ENCODE measurements at regions not wholly inside any gene's neighbourhood (a gene's known extent, or its start where the extent isn't known, plus 50 kb on each side); places are given as distances from the start of the nearest gene placed in this dataset.
A peak's percentile ranks its signal among the peaks of the same experiment; 100 is the strongest.

- no peak overlapping the region for H2AFZ ChIP-seq (ENCODE audit: low read length)
- H4K20me1 ChIP-seq (ENCODE audit: control insufficient read depth, extremely low read depth, insufficient read depth, low read length), result no peaks in the 10 kb centered on the region
- no peak overlapping the region for H3K27ac ChIP-seq (ENCODE audit: insufficient read depth, low read length)
- no peaks in the 10 kb centered on the region for H3K36me3 ChIP-seq (ENCODE audit: control insufficient read depth, insufficient read depth, low read length)
- no peak overlapping the region for H3K9ac ChIP-seq (ENCODE audit: insufficient read depth, low read length)
- H3K4me3 ChIP-seq (replicated peaks in 1 of 4; ENCODE audit: control extremely low read depth in 1 of 4, insufficient read depth in 1 of 4, low read depth in 3 of 4, low read length in 4 of 4), result no peak overlapping the region
- no peak overlapping the region for H3K4me2 ChIP-seq (ENCODE audit: extremely low read depth, insufficient read depth, low read length)
- no peaks in the 10 kb centered on the region for H3K4me1 ChIP-seq (ENCODE audit: control insufficient read depth, extremely low read depth, insufficient read depth, low read length)
- no peaks in the 10 kb centered on the region for H3K79me2 ChIP-seq (ENCODE audit: control insufficient read depth, insufficient read depth, low read length)
- no peak for TF ChIP-seq CTCF (conservative IDR thresholded peaks at IDR 0.05 in 1 of 2, IDR thresholded peaks at IDR 0.05 in 1 of 2; ENCODE audit: low read depth in 1 of 2, low read length in 2 of 2)
- no peak for TF ChIP-seq EZH2 (IDR thresholded peaks at IDR 0.05; ENCODE audit: low read length, missing control alignments)
- H3K27me3 ChIP-seq (ENCODE audit: control insufficient read depth, insufficient read depth, low read length), result no peaks in the 10 kb centered on the region
- DNase-seq (ENCODE audit: low read depth in 2 of 2), result peak in 1 of 2 donors; percentile 41
- H3K9me3 ChIP-seq (ENCODE audit: control insufficient read depth, insufficient read depth, low read depth, low read length), result no peaks in the 10 kb centered on the region
These were observed 429.7 kb downstream of the RAP2B start for GRCh38 chr3:153591561-153592245.

- H3K27me3 ChIP-seq (ENCODE audit: control insufficient read depth, insufficient read depth, low read length), result no peaks in the 10 kb centered on the region
- DNase-seq (ENCODE audit: low read depth in 2 of 2), result peak; percentile 34 to 65
- H3K4me3 ChIP-seq (replicated peaks in 1 of 4; ENCODE audit: control extremely low read depth in 1 of 4, insufficient read depth in 1 of 4, low read depth in 3 of 4, low read length in 4 of 4), result no peak overlapping the region
- H3K4me2 ChIP-seq (ENCODE audit: extremely low read depth, insufficient read depth, low read length), result no peak overlapping the region
- no peaks in the 10 kb centered on the region for H4K20me1 ChIP-seq (ENCODE audit: control insufficient read depth, extremely low read depth, insufficient read depth, low read length)
- H3K9ac ChIP-seq (ENCODE audit: insufficient read depth, low read length), result no peak overlapping the region
- H3K4me1 ChIP-seq (ENCODE audit: control insufficient read depth, extremely low read depth, insufficient read depth, low read length), result no peaks in the 10 kb centered on the region
- no peaks in the 10 kb centered on the region for H3K36me3 ChIP-seq (ENCODE audit: control insufficient read depth, insufficient read depth, low read length)
- H3K9me3 ChIP-seq (ENCODE audit: control insufficient read depth, insufficient read depth, low read depth, low read length), result no peaks in the 10 kb centered on the region
- H3K27ac ChIP-seq (ENCODE audit: insufficient read depth, low read length), result no peak overlapping the region
- no peaks in the 10 kb centered on the region for H3K79me2 ChIP-seq (ENCODE audit: control insufficient read depth, insufficient read depth, low read length)
- TF ChIP-seq EZH2 (IDR thresholded peaks at IDR 0.05; ENCODE audit: low read length, missing control alignments) (no peak), CTCF (conservative IDR thresholded peaks at IDR 0.05 in 1 of 2, IDR thresholded peaks at IDR 0.05 in 1 of 2; ENCODE audit: low read depth in 1 of 2, low read length in 2 of 2) (peak; percentile 64 to 71)
- H2AFZ ChIP-seq (ENCODE audit: low read length), result no peak overlapping the region
These were observed 433.3 kb downstream of the RAP2B start for GRCh38 chr3:153595186-153595815.

GRCh38 chr3:153596401-153596800 is 434.4 kb downstream of the RAP2B start:
- Histone ChIP-seq H3K36me3 (ENCODE audit: control insufficient read depth, insufficient read depth, low read length) (no peaks in the 10 kb centered on the region), H3K4me1 (ENCODE audit: control insufficient read depth, extremely low read depth, insufficient read depth, low read length) (no peaks in the 10 kb centered on the region), H4K20me1 (ENCODE audit: control insufficient read depth, extremely low read depth, insufficient read depth, low read length) (no peaks in the 10 kb centered on the region), H3K9me3 (ENCODE audit: control insufficient read depth, insufficient read depth, low read depth, low read length) (no peaks in the 10 kb centered on the region), H3K9ac (ENCODE audit: insufficient read depth, low read length) (no peak overlapping the region), H3K4me2 (ENCODE audit: extremely low read depth, insufficient read depth, low read length) (no peak overlapping the region), H3K27me3 (ENCODE audit: control insufficient read depth, insufficient read depth, low read length) (no peaks in the 10 kb centered on the region), H3K27ac (ENCODE audit: insufficient read depth, low read length) (no peak overlapping the region), H3K79me2 (ENCODE audit: control insufficient read depth, insufficient read depth, low read length) (no peaks in the 10 kb centered on the region), H3K4me3 (replicated peaks in 1 of 4; ENCODE audit: control extremely low read depth in 1 of 4, insufficient read depth in 1 of 4, low read depth in 3 of 4, low read length in 4 of 4) (no peak overlapping the region), H2AFZ (ENCODE audit: low read length) (no peak overlapping the region)
- TF ChIP-seq EZH2 (IDR thresholded peaks at IDR 0.05; ENCODE audit: low read length, missing control alignments) (no peak), CTCF (conservative IDR thresholded peaks at IDR 0.05 in 1 of 2, IDR thresholded peaks at IDR 0.05 in 1 of 2; ENCODE audit: low read depth in 1 of 2, low read length in 2 of 2) (no peak)
- DNase-seq (ENCODE audit: low read depth in 2 of 2), result no peak

Data from fibroblast of lung (primary cell).